ENCODE measurements at regions not wholly inside any gene's neighbourhood (a gene's known extent, or its start where the extent isn't known, plus 50 kb on each side); places are given as distances from the start of the nearest gene placed in this dataset.

GRCh38 chr5:116673453-116673852 is 98.8 kb upstream of the SEMA6A start:
- FAIRE-seq (no peak), DNase-seq (ENCODE audit: low read depth) (no peak)
- no peak overlapping the region for H3K4me3 ChIP-seq (ENCODE audit: low read depth, low read length)
- H3K36me3 ChIP-seq (ENCODE audit: control insufficient read depth, insufficient read depth, low read length): no peaks in the 10 kb centered on the region
- H3K27me3 ChIP-seq (ENCODE audit: control insufficient read depth, insufficient read depth, low read length): no peaks in the 10 kb centered on the region
- TF ChIP-seq CTCF (IDR thresholded peaks at IDR 0.05; ENCODE audit: insufficient read depth, low read length, severe bottlenecking): no peak

GRCh38 chr5:116672203-116672602 is 97.6 kb upstream of the SEMA6A start:
- Histone ChIP-seq H3K36me3 (ENCODE audit: control insufficient read depth, insufficient read depth, low read length) (no peaks in the 10 kb centered on the region), H3K4me3 (ENCODE audit: low read depth, low read length) (no peak overlapping the region), H3K27me3 (ENCODE audit: control insufficient read depth, insufficient read depth, low read length) (no peaks in the 10 kb centered on the region)
- FAIRE-seq (no peak), DNase-seq (ENCODE audit: low read depth) (no peak)
- TF ChIP-seq CTCF (IDR thresholded peaks at IDR 0.05; ENCODE audit: insufficient read depth, low read length, severe bottlenecking): no peak

- H3K4me3 ChIP-seq (ENCODE audit: low read depth, low read length): no peak overlapping the region
- TF ChIP-seq CTCF (IDR thresholded peaks at IDR 0.05; ENCODE audit: insufficient read depth, low read length, severe bottlenecking): no peak
- H3K36me3 ChIP-seq (ENCODE audit: control insufficient read depth, insufficient read depth, low read length): no peaks in the 10 kb centered on the region
- no peaks in the 10 kb centered on the region for H3K27me3 ChIP-seq (ENCODE audit: control insufficient read depth, insufficient read depth, low read length)
- FAIRE-seq (no peak), DNase-seq (ENCODE audit: low read depth) (no peak)
These were observed 96.7 kb upstream of the SEMA6A start for GRCh38 chr5:116671211-116671736.

GRCh38 chr5:116669261-116670031 is 94.8 kb upstream of the SEMA6A start:
- H3K4me3 ChIP-seq (ENCODE audit: low read depth, low read length): no peak overlapping the region
- FAIRE-seq: no peak
- no peaks in the 10 kb centered on the region for H3K36me3 ChIP-seq (ENCODE audit: control insufficient read depth, insufficient read depth, low read length)
- no peak for TF ChIP-seq CTCF (IDR thresholded peaks at IDR 0.05; ENCODE audit: insufficient read depth, low read length, severe bottlenecking)
- H3K27me3 ChIP-seq (ENCODE audit: control insufficient read depth, insufficient read depth, low read length): no peaks in the 10 kb centered on the region
- no peak for DNase-seq (ENCODE audit: low read depth)

GRCh38 chr5:116668390-116668789 is 93.8 kb upstream of the SEMA6A start:
- no peaks in the 10 kb centered on the region for H3K36me3 ChIP-seq (ENCODE audit: control insufficient read depth, insufficient read depth, low read length)
- no peaks in the 10 kb centered on the region for H3K27me3 ChIP-seq (ENCODE audit: control insufficient read depth, insufficient read depth, low read length)
- no peak for TF ChIP-seq CTCF (IDR thresholded peaks at IDR 0.05; ENCODE audit: insufficient read depth, low read length, severe bottlenecking)
- DNase-seq (ENCODE audit: low read depth) (peak; percentile 47), FAIRE-seq (no peak)
- no peak overlapping the region for H3K4me3 ChIP-seq (ENCODE audit: low read depth, low read length)

GRCh38 chr5:116666901-116667300 is 92.3 kb upstream of the SEMA6A start:
- no peak for TF ChIP-seq CTCF (IDR thresholded peaks at IDR 0.05; ENCODE audit: insufficient read depth, low read length, severe bottlenecking)
- no peak overlapping the region for H3K4me3 ChIP-seq (ENCODE audit: low read depth, low read length)
- no peaks in the 10 kb centered on the region for H3K27me3 ChIP-seq (ENCODE audit: control insufficient read depth, insufficient read depth, low read length)
- FAIRE-seq (no peak), DNase-seq (ENCODE audit: low read depth) (no peak)
- H3K36me3 ChIP-seq (ENCODE audit: control insufficient read depth, insufficient read depth, low read length): no peaks in the 10 kb centered on the region

Measured in bronchial epithelial cell (primary cell).